CD4-positive, alpha-beta memory T cell (primary cell): ENCODE measurements at regions not wholly inside any gene's neighbourhood (a gene's known extent, or its start where the extent isn't known, plus 50 kb on each side); places are given as distances from the start of the nearest gene placed in this dataset.
"Not testable (repeated sequence)": the region's sequence is repeated elsewhere in the genome, so short reads cannot be mapped to it uniquely, and the experiment has no call there.

Experiments used
- CTCF ChIA-PET: fragments of 350-600 bp; sonication (Branson Sonifier 250); formaldehyde crosslinking; loops from one replicate; lab custom pipeline; 2021; ENCODE audit warnings: inconsistent platforms; ENCODE audit not compliant: partially characterized antibody; lab: Charles Lee
- POLR2A ChIA-PET: fragments of 350-600 bp; sonication (Branson Sonifier 250); formaldehyde crosslinking; loops from one replicate; lab custom pipeline; 2021; ENCODE audit not compliant: partially characterized antibody; lab: Charles Lee
- DNase-seq, 5 donors: peaks; one replicate each; pipeline versions ENCODE4 v3.0.0 to v3.0.0-alpha.2; 2020 to 2022; ENCODE audit warnings: mixed read lengths in 1 of 5
- H3K27ac ChIP-seq: one replicate; pipeline ENCODE4 v1.7.0; 2013; ENCODE audit warnings: low read depth, low read length
- H3K27me3 ChIP-seq: 2 replicates; pipeline ENCODE4 v1.7.0; 2013; ENCODE audit warnings: mild to moderate bottlenecking, low read length, moderate library complexity; ENCODE audit not compliant: insufficient read depth
- H3K36me3 ChIP-seq: 2 replicates; pipeline ENCODE4 v1.7.0; 2013; ENCODE audit warnings: mild to moderate bottlenecking, low read length, moderate library complexity; ENCODE audit not compliant: insufficient read depth
- H3K4me1 ChIP-seq: 2 replicates; pipeline ENCODE4 v1.7.0; 2013; ENCODE audit warnings: mild to moderate bottlenecking, low read length, moderate library complexity; ENCODE audit not compliant: insufficient read depth
- H3K4me3 ChIP-seq, 2 donors: one replicate each; pipeline ENCODE4 v1.7.0; 2013; ENCODE audit warnings: low read length in 2 of 2, mild to moderate bottlenecking in 1 of 2
- H3K9me3 ChIP-seq, 2 donors: one replicate each; pipeline ENCODE4 v1.7.0; 2013; ENCODE audit warnings: low read length in 2 of 2, control low read depth in 1 of 2; ENCODE audit not compliant: control insufficient read depth in 1 of 2
- H3K27ac Mint-ChIP-seq, 7 donors: one replicate each; pipeline ENCODE4 v1.8.0; 2020 to 2021; ENCODE audit warnings: mixed read lengths in 7 of 7, mild to moderate bottlenecking in 6 of 7, inconsistent platforms in 3 of 7, moderate library complexity in 3 of 7
- H3K27me3 Mint-ChIP-seq, 2 donors: one replicate each; pipeline ENCODE4 v1.8.0; 2020 to 2021; ENCODE audit warnings: mixed read lengths in 2 of 2
- H3K36me3 Mint-ChIP-seq, 2 donors: one replicate each; pipeline ENCODE4 v1.8.0; 2020 to 2021; ENCODE audit warnings: mixed read lengths in 2 of 2, inconsistent platforms in 1 of 2, mild to moderate bottlenecking in 1 of 2
- H3K4me1 Mint-ChIP-seq, 4 donors: one replicate each; pipeline ENCODE4 v1.8.0; 2020 to 2021; ENCODE audit warnings: mixed read lengths in 4 of 4, mild to moderate bottlenecking in 1 of 4
- H3K4me3 Mint-ChIP-seq, 8 donors: one replicate each; pipeline ENCODE4 v1.8.0; 2020 to 2021; ENCODE audit warnings: mixed read lengths in 8 of 8, mild to moderate bottlenecking in 7 of 8, moderate library complexity in 6 of 8, inconsistent platforms in 3 of 8
- H3K9me3 Mint-ChIP-seq, 8 donors: one replicate each; pipeline ENCODE4 v1.8.0; 2020 to 2021; ENCODE audit warnings: mixed read lengths in 8 of 8, mild to moderate bottlenecking in 5 of 8, inconsistent platforms in 3 of 8, moderate library complexity in 1 of 8
- intact Hi-C: fragments of 100-400 bp; cut with micrococcal nuclease; formaldehyde crosslinking; loops from one replicate; pipeline ENCODE4 v1.15.1; 2023

- H3K27me3 ChIP-seq = no peaks in the 10 kb centered on the region
- H3K9me3 ChIP-seq = no peaks in the 10 kb centered on the region
- H3K36me3 ChIP-seq = no peaks in the 10 kb centered on the region
- H3K27ac Mint-ChIP-seq = no peak overlapping the region
- no peaks in the 10 kb centered on the region for H3K4me1 ChIP-seq
- no peak overlapping the region for H3K4me3 ChIP-seq
- no peaks in the 10 kb centered on the region for H3K4me1 Mint-ChIP-seq
- intact Hi-C loops = no loop called here
- H3K9me3 Mint-ChIP-seq = no peaks in the 10 kb centered on the region
- H3K36me3 Mint-ChIP-seq = no peaks in the 10 kb centered on the region
- H3K27me3 Mint-ChIP-seq = no peaks in the 10 kb centered on the region
- ChIA-PET CTCF (interaction anchor here (1.2 kb wide), 1 partner anchor 15 kb away, joined by 6 read pairs; no protein-coding TSS in a partner anchor), POLR2A (no interaction called here)
- DNase-seq = no peak
- H3K4me3 Mint-ChIP-seq = no peak overlapping the region
- no peak overlapping the region for H3K27ac ChIP-seq
These were observed 54.2 kb upstream of the NFIA start for GRCh38 chr1:61028136-61028535.

- H3K4me3 ChIP-seq, H3K36me3 Mint-ChIP-seq, H3K27me3 ChIP-seq, H3K36me3 ChIP-seq, H3K4me1 ChIP-seq, DNase-seq, H3K4me1 Mint-ChIP-seq, H3K4me3 Mint-ChIP-seq, H3K27ac ChIP-seq, H3K9me3 Mint-ChIP-seq, CTCF ChIA-PET, POLR2A ChIA-PET, H3K27ac Mint-ChIP-seq, H3K9me3 ChIP-seq, intact Hi-C loops: not testable (repeated sequence)
- peaks cover 14 to 21% of the 10 kb centered on the region in 2 donors for H3K27me3 Mint-ChIP-seq
These were observed 64.3 kb upstream of the NFIA start for GRCh38 chr1:61018068-61018467.

- DNase-seq = no peak
- no peak overlapping the region for H3K4me3 ChIP-seq
- no peaks in the 10 kb centered on the region for H3K9me3 Mint-ChIP-seq
- peaks cover 14 to 21% of the 10 kb centered on the region in 2 donors for H3K27me3 Mint-ChIP-seq
- no peaks in the 10 kb centered on the region for H3K36me3 ChIP-seq
- ChIA-PET CTCF (no interaction called here), POLR2A (no interaction called here)
- H3K4me1 Mint-ChIP-seq = peaks cover 0 to 8% (median 1%) of the 10 kb centered on the region in 4 donors
- no peaks in the 10 kb centered on the region for H3K36me3 Mint-ChIP-seq
- H3K27ac ChIP-seq = no peak overlapping the region
- peak overlapping the region in 1 of 8 donors; percentile 45 for H3K4me3 Mint-ChIP-seq
- no peaks in the 10 kb centered on the region for H3K4me1 ChIP-seq
- H3K27me3 ChIP-seq = no peaks in the 10 kb centered on the region
- H3K27ac Mint-ChIP-seq = no peak overlapping the region
- no peaks in the 10 kb centered on the region for H3K9me3 ChIP-seq
- intact Hi-C loops = no loop called here
These were observed 64.7 kb upstream of the NFIA start for GRCh38 chr1:61017651-61018050.

- no peak overlapping the region for H3K27ac ChIP-seq
- H3K27ac Mint-ChIP-seq = no peak overlapping the region
- H3K9me3 Mint-ChIP-seq = no peaks in the 10 kb centered on the region
- no peak overlapping the region for H3K4me3 ChIP-seq
- no peaks in the 10 kb centered on the region for H3K36me3 Mint-ChIP-seq
- POLR2A ChIA-PET = no interaction called here
- H3K36me3 ChIP-seq = no peaks in the 10 kb centered on the region
- DNase-seq = no peak
- intact Hi-C loops = no loop called here
- no peak overlapping the region for H3K4me3 Mint-ChIP-seq
- peaks cover 20% of the 10 kb centered on the region in 2 donors for H3K27me3 Mint-ChIP-seq
- H3K4me1 ChIP-seq = no peaks in the 10 kb centered on the region
- no peaks in the 10 kb centered on the region for H3K9me3 ChIP-seq
- CTCF ChIA-PET = no interaction called here
- no peaks in the 10 kb centered on the region for H3K27me3 ChIP-seq
- peaks cover 0 to 8% (median 1%) of the 10 kb centered on the region in 4 donors for H3K4me1 Mint-ChIP-seq
These were observed 68.3 kb upstream of the NFIA start for GRCh38 chr1:61013946-61014667.

GRCh38 chr1:61013189-61013945, 69.0 kb upstream of the NFIA start:
- H3K27ac Mint-ChIP-seq = no peak overlapping the region
- Histone ChIP-seq H3K9me3 (no peaks in the 10 kb centered on the region), H3K27ac (no peak overlapping the region), H3K4me1 (no peaks in the 10 kb centered on the region), H3K36me3 (no peaks in the 10 kb centered on the region), H3K27me3 (no peaks in the 10 kb centered on the region), H3K4me3 (no peak overlapping the region)
- peaks cover 18 to 19% of the 10 kb centered on the region in 2 donors for H3K27me3 Mint-ChIP-seq
- no peaks in the 10 kb centered on the region for H3K9me3 Mint-ChIP-seq
- intact Hi-C loops = no loop called here
- no peaks in the 10 kb centered on the region for H3K36me3 Mint-ChIP-seq
- no peak for DNase-seq
- POLR2A ChIA-PET = no interaction called here
- peaks cover 0 to 8% (median 1%) of the 10 kb centered on the region in 4 donors for H3K4me1 Mint-ChIP-seq
- CTCF ChIA-PET = no interaction called here
- H3K4me3 Mint-ChIP-seq = no peak overlapping the region

- Histone ChIP-seq H3K27me3 (no peaks in the 10 kb centered on the region), H3K4me1 (no peaks in the 10 kb centered on the region), H3K36me3 (no peaks in the 10 kb centered on the region), H3K4me3 (no peak overlapping the region), H3K9me3 (no peaks in the 10 kb centered on the region), H3K27ac (no peak overlapping the region)
- Mint-ChIP-seq H3K27me3 (peaks cover 18 to 19% of the 10 kb centered on the region in 2 donors), H3K36me3 (no peaks in the 10 kb centered on the region), H3K9me3 (no peaks in the 10 kb centered on the region), H3K4me1 (peaks cover 0 to 2% (median 0%) of the 10 kb centered on the region in 4 donors), H3K27ac (no peak overlapping the region), H3K4me3 (no peak overlapping the region)
- ChIA-PET CTCF (no interaction called here), POLR2A (no interaction called here)
- intact Hi-C loops = no loop called here
- no peak for DNase-seq
These were observed 70.0 kb upstream of the NFIA start for GRCh38 chr1:61012341-61012761.

GRCh38 chr1:61011561-61012263, 70.6 kb upstream of the NFIA start:
- Histone ChIP-seq H3K4me1 (no peaks in the 10 kb centered on the region), H3K27ac (no peak overlapping the region), H3K9me3 (no peaks in the 10 kb centered on the region), H3K36me3 (no peaks in the 10 kb centered on the region), H3K27me3 (no peaks in the 10 kb centered on the region), H3K4me3 (no peak overlapping the region)
- intact Hi-C loops = no loop called here
- ChIA-PET POLR2A (no interaction called here), CTCF (no interaction called here)
- Mint-ChIP-seq H3K9me3 (peaks cover 0 to under 1% (median 0%) of the 10 kb centered on the region in 8 donors), H3K27me3 (peaks cover 16 to 18% of the 10 kb centered on the region in 2 donors), H3K4me1 (no peaks in the 10 kb centered on the region), H3K36me3 (no peaks in the 10 kb centered on the region), H3K27ac (no peak overlapping the region), H3K4me3 (no peak overlapping the region)
- no peak for DNase-seq
